ENCODE measurements at regions not wholly inside any gene's neighbourhood (a gene's known extent, or its start where the extent isn't known, plus 50 kb on each side); places are given as distances from the start of the nearest gene placed in this dataset.

GRCh38 chr5:171724468-171725204 lies 61.0 kb upstream of the SMIM23 start:
- TF ChIP-seq, protein P1, sequence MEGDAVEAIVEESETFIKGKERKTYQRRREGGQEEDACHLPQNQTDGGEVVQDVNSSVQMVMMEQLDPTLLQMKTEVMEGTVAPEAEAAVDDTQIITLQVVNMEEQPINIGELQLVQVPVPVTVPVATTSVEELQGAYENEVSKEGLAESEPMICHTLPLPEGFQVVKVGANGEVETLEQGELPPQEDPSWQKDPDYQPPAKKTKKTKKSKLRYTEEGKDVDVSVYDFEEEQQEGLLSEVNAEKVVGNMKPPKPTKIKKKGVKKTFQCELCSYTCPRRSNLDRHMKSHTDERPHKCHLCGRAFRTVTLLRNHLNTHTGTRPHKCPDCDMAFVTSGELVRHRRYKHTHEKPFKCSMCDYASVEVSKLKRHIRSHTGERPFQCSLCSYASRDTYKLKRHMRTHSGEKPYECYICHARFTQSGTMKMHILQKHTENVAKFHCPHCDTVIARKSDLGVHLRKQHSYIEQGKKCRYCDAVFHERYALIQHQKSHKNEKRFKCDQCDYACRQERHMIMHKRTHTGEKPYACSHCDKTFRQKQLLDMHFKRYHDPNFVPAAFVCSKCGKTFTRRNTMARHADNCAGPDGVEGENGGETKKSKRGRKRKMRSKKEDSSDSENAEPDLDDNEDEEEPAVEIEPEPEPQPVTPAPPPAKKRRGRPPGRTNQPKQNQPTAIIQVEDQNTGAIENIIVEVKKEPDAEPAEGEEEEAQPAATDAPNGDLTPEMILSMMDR (IDR thresholded peaks at IDR 0.05), result no peak
- TF ChIP-seq POLR2A (IDR thresholded peaks at IDR 0.05) (no peak), EP300 (IDR thresholded peaks at IDR 0.05) (no peak)

All from ovary (tissue), 3 donors.